ENCODE measurements at regions not wholly inside any gene's neighbourhood (a gene's known extent, or its start where the extent isn't known, plus 50 kb on each side); places are given as distances from the start of the nearest gene placed in this dataset.
A peak's percentile ranks its signal among the peaks of the same experiment; 100 is the strongest.
"Not testable (repeated sequence)": the region's sequence is repeated elsewhere in the genome, so short reads cannot be mapped to it uniquely, and the experiment has no call there.

- WGBS (ENCODE audit: extremely low coverage, insufficient coverage, insufficient read length) = no CpG with 5 or more reads among the region's 1 CpG
- H2AFZ ChIP-seq (ENCODE audit: insufficient read depth, low read length, poor library complexity) = no peak overlapping the region
- no peak overlapping the region for H3K4me3 ChIP-seq (ENCODE audit: low read depth, low read length)
- H2BK5ac ChIP-seq (ENCODE audit: low read depth, low read length, poor library complexity) = no peak overlapping the region
- H3K79me2 ChIP-seq (ENCODE audit: control insufficient read depth, insufficient read depth, low read length, poor library complexity) = no peaks in the 10 kb centered on the region
- DNase-seq = no peak
- no peak overlapping the region for H3K18ac ChIP-seq (ENCODE audit: low read length)
- H3K27me3 ChIP-seq (ENCODE audit: insufficient read depth, low read length) = no peaks in the 10 kb centered on the region
- peaks cover 3% of the 10 kb centered on the region for H3K9me3 ChIP-seq (ENCODE audit: insufficient read depth, low read depth, low read length)
- H3K9ac ChIP-seq (ENCODE audit: low read length) = no peak overlapping the region
- no peak overlapping the region for H3K14ac ChIP-seq (ENCODE audit: low read length)
- H2AK5ac ChIP-seq (ENCODE audit: low read length) = no peak overlapping the region
- H3K4me2 ChIP-seq (ENCODE audit: low read length) = no peak overlapping the region
- no peak overlapping the region for H3K27ac ChIP-seq (ENCODE audit: low read depth, low read length)
- H3K4ac ChIP-seq (ENCODE audit: low read depth, low read length) = no peak overlapping the region
- no peak overlapping the region for H2BK120ac ChIP-seq (ENCODE audit: insufficient read depth, low read length, poor library complexity)
- H4K8ac ChIP-seq (ENCODE audit: low read depth, low read length) = no peak overlapping the region
- H3K79me1 ChIP-seq (ENCODE audit: low read length) = no peaks in the 10 kb centered on the region
- H4K12ac ChIP-seq (ENCODE audit: low read depth, low read length) = no peak overlapping the region
- no peaks in the 10 kb centered on the region for H3K4me1 ChIP-seq (ENCODE audit: control insufficient read depth in 1 of 2, insufficient read depth in 2 of 2, low read length in 2 of 2)
- H4K91ac ChIP-seq (ENCODE audit: low read depth, low read length) = no peak overlapping the region
- no peaks in the 10 kb centered on the region for H3K36me3 ChIP-seq (ENCODE audit: control insufficient read depth in 1 of 2, insufficient read depth in 2 of 2, low read length in 2 of 2)
- H2BK12ac ChIP-seq (ENCODE audit: low read length) = no peak overlapping the region
- H3K23ac ChIP-seq (ENCODE audit: low read length) = no peak overlapping the region
These were observed 119.4 kb downstream of the BLID start for GRCh38 chr11:121996574-121996973.

- no peak overlapping the region for H3K14ac ChIP-seq (ENCODE audit: low read length)
- no peak overlapping the region for H2BK12ac ChIP-seq (ENCODE audit: low read length)
- H4K91ac ChIP-seq (ENCODE audit: low read depth, low read length) = no peak overlapping the region
- no peak overlapping the region for H2BK120ac ChIP-seq (ENCODE audit: insufficient read depth, low read length, poor library complexity)
- H4K12ac ChIP-seq (ENCODE audit: low read depth, low read length) = no peak overlapping the region
- no peaks in the 10 kb centered on the region for H3K79me2 ChIP-seq (ENCODE audit: control insufficient read depth, insufficient read depth, low read length, poor library complexity)
- H3K4ac ChIP-seq (ENCODE audit: low read depth, low read length) = no peak overlapping the region
- H2AK5ac ChIP-seq (ENCODE audit: low read length) = no peak overlapping the region
- H2AFZ ChIP-seq (ENCODE audit: insufficient read depth, low read length, poor library complexity) = no peak overlapping the region
- H3K27me3 ChIP-seq (ENCODE audit: insufficient read depth, low read length) = no peaks in the 10 kb centered on the region
- H3K4me3 ChIP-seq (ENCODE audit: low read depth, low read length) = no peak overlapping the region
- H3K23ac ChIP-seq (ENCODE audit: low read length) = no peak overlapping the region
- no peak overlapping the region for H3K4me2 ChIP-seq (ENCODE audit: low read length)
- WGBS (ENCODE audit: extremely low coverage, insufficient coverage, insufficient read length) = no CpG with 5 or more reads among the region's 3 CpGs
- no peaks in the 10 kb centered on the region for H3K79me1 ChIP-seq (ENCODE audit: low read length)
- no peaks in the 10 kb centered on the region for H3K36me3 ChIP-seq (ENCODE audit: control insufficient read depth in 1 of 2, insufficient read depth in 2 of 2, low read length in 2 of 2)
- H3K9ac ChIP-seq (ENCODE audit: low read length) = no peak overlapping the region
- H3K27ac ChIP-seq (ENCODE audit: low read depth, low read length) = no peak overlapping the region
- H2BK5ac ChIP-seq (ENCODE audit: low read depth, low read length, poor library complexity) = no peak overlapping the region
- no peaks in the 10 kb centered on the region for H3K9me3 ChIP-seq (ENCODE audit: insufficient read depth, low read depth, low read length)
- peak; percentile 42 to 93 for DNase-seq
- no peak overlapping the region for H4K8ac ChIP-seq (ENCODE audit: low read depth, low read length)
- no peaks in the 10 kb centered on the region for H3K4me1 ChIP-seq (ENCODE audit: control insufficient read depth in 1 of 2, insufficient read depth in 2 of 2, low read length in 2 of 2)
- H3K18ac ChIP-seq (ENCODE audit: low read length) = no peak overlapping the region
These were observed 132.1 kb downstream of the BLID start for GRCh38 chr11:121983901-121984300.

GRCh38 chr11:121977914-121978313 is 138.1 kb downstream of the BLID start:
- not testable (repeated sequence) for H2BK120ac ChIP-seq (ENCODE audit: insufficient read depth, low read length, poor library complexity); H4K12ac ChIP-seq (ENCODE audit: low read depth, low read length); H4K8ac ChIP-seq (ENCODE audit: low read depth, low read length); H3K18ac ChIP-seq (ENCODE audit: low read length); H3K9ac ChIP-seq (ENCODE audit: low read length); H3K27me3 ChIP-seq (ENCODE audit: insufficient read depth, low read length); H3K4ac ChIP-seq (ENCODE audit: low read depth, low read length); H3K23ac ChIP-seq (ENCODE audit: low read length); H2AFZ ChIP-seq (ENCODE audit: insufficient read depth, low read length, poor library complexity); H3K4me2 ChIP-seq (ENCODE audit: low read length); H3K36me3 ChIP-seq (ENCODE audit: control insufficient read depth in 1 of 2, insufficient read depth in 2 of 2, low read length in 2 of 2); H2BK12ac ChIP-seq (ENCODE audit: low read length); DNase-seq; H3K4me3 ChIP-seq (ENCODE audit: low read depth, low read length); H3K4me1 ChIP-seq (ENCODE audit: control insufficient read depth in 1 of 2, insufficient read depth in 2 of 2, low read length in 2 of 2); H2AK5ac ChIP-seq (ENCODE audit: low read length); H3K14ac ChIP-seq (ENCODE audit: low read length); H2BK5ac ChIP-seq (ENCODE audit: low read depth, low read length, poor library complexity); H4K91ac ChIP-seq (ENCODE audit: low read depth, low read length); H3K27ac ChIP-seq (ENCODE audit: low read depth, low read length); H3K79me2 ChIP-seq (ENCODE audit: control insufficient read depth, insufficient read depth, low read length, poor library complexity); H3K79me1 ChIP-seq (ENCODE audit: low read length); H3K9me3 ChIP-seq (ENCODE audit: insufficient read depth, low read depth, low read length)

- Histone ChIP-seq H3K9ac (ENCODE audit: low read length) (no peak overlapping the region), H4K12ac (ENCODE audit: low read depth, low read length) (no peak overlapping the region), H4K8ac (ENCODE audit: low read depth, low read length) (no peak overlapping the region), H2AK5ac (ENCODE audit: low read length) (no peak overlapping the region), H2BK12ac (ENCODE audit: low read length) (no peak overlapping the region), H3K79me1 (ENCODE audit: low read length) (no peaks in the 10 kb centered on the region), H3K27ac (ENCODE audit: low read depth, low read length) (no peak overlapping the region), H3K23ac (ENCODE audit: low read length) (no peak overlapping the region), H3K4me3 (ENCODE audit: low read depth, low read length) (no peak overlapping the region), H2BK5ac (ENCODE audit: low read depth, low read length, poor library complexity) (no peak overlapping the region), H3K4me2 (ENCODE audit: low read length) (no peak overlapping the region), H3K36me3 (ENCODE audit: control insufficient read depth in 1 of 2, insufficient read depth in 2 of 2, low read length in 2 of 2) (no peaks in the 10 kb centered on the region), H3K79me2 (ENCODE audit: control insufficient read depth, insufficient read depth, low read length, poor library complexity) (no peaks in the 10 kb centered on the region), H3K18ac (ENCODE audit: low read length) (no peak overlapping the region), H2BK120ac (ENCODE audit: insufficient read depth, low read length, poor library complexity) (no peak overlapping the region), H2AFZ (ENCODE audit: insufficient read depth, low read length, poor library complexity) (no peak overlapping the region), H3K4ac (ENCODE audit: low read depth, low read length) (no peak overlapping the region), H3K27me3 (ENCODE audit: insufficient read depth, low read length) (no peaks in the 10 kb centered on the region), H3K4me1 (ENCODE audit: control insufficient read depth in 1 of 2, insufficient read depth in 2 of 2, low read length in 2 of 2) (peaks cover 0 to 2% of the 10 kb centered on the region in 2 experiments), H4K91ac (ENCODE audit: low read depth, low read length) (no peak overlapping the region), H3K14ac (ENCODE audit: low read length) (no peak overlapping the region), H3K9me3 (ENCODE audit: insufficient read depth, low read depth, low read length) (peaks cover 1% of the 10 kb centered on the region)
- no peak for DNase-seq
- WGBS (ENCODE audit: extremely low coverage, insufficient coverage, insufficient read length) = no CpG with 5 or more reads among the region's 2 CpGs
These were observed 147.4 kb downstream of the BLID start for GRCh38 chr11:121968638-121969037.
